ENCODE measurements at regions not wholly inside any gene's neighbourhood (a gene's known extent, or its start where the extent isn't known, plus 50 kb on each side); places are given as distances from the start of the nearest gene placed in this dataset.

DNA sequence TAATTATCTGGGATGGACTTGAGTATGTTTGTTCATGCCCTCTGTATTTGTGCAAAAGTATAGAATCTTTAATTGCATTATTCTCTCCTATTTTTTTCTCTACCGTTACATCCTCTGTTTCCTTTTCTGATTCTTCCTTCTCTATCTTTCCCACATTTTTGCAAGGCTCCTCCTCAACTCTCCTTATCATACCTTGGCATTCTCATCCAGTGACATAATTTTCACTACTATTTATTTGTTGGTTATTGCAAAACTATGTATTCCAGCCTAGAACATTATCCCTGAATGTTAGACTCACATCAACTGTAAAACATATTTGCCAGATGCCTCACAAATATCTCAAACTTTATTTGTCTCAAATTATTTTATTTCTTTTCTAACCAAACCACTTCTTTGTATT lies 381.9 kb downstream of the COL11A1 start:
- TF ChIP-seq, protein P1, sequence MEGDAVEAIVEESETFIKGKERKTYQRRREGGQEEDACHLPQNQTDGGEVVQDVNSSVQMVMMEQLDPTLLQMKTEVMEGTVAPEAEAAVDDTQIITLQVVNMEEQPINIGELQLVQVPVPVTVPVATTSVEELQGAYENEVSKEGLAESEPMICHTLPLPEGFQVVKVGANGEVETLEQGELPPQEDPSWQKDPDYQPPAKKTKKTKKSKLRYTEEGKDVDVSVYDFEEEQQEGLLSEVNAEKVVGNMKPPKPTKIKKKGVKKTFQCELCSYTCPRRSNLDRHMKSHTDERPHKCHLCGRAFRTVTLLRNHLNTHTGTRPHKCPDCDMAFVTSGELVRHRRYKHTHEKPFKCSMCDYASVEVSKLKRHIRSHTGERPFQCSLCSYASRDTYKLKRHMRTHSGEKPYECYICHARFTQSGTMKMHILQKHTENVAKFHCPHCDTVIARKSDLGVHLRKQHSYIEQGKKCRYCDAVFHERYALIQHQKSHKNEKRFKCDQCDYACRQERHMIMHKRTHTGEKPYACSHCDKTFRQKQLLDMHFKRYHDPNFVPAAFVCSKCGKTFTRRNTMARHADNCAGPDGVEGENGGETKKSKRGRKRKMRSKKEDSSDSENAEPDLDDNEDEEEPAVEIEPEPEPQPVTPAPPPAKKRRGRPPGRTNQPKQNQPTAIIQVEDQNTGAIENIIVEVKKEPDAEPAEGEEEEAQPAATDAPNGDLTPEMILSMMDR (IDR thresholded peaks at IDR 0.05; ENCODE audit: poor library complexity, severe bottlenecking): no peak
- TF ChIP-seq EP300 (conservative IDR thresholded peaks at IDR 0.05; ENCODE audit: poor library complexity, severe bottlenecking): no peak
- no peak for TF ChIP-seq POLR2AphosphoS5 (IDR thresholded peaks at IDR 0.05)
- TF ChIP-seq EZH2 (IDR thresholded peaks at IDR 0.05; ENCODE audit: borderline replicate concordance, insufficient read depth, low read length, poor library complexity, severe bottlenecking): no peak
- TF ChIP-seq RAD21 (conservative IDR thresholded peaks at IDR 0.05): no peak
- TF ChIP-seq TAF1 (IDR thresholded peaks at IDR 0.05; ENCODE audit: low read depth): no peak

Data from neural cell (in vitro differentiated cells).